ENCODE measurements at regions not wholly inside any gene's neighbourhood (a gene's known extent, or its start where the extent isn't known, plus 50 kb on each side); places are given as distances from the start of the nearest gene placed in this dataset.

DNA sequence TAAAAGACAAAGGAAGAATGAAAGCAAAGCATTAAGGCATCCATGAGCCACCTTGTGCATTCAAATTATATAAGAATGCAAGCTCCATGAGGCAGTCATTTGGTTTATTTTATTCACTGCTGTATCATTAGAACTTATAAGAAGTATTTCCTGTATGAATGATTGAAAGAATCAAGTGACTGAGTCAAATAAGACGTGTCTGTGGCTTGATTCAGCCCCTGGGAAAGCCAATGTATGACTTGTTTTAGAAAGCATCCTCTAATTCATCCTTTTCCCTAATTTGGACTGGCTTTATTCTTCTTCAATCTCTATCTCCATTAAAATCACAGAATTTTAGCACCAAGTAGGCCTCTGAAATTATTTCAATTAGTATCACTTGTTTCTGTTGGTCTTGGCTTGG is 461.1 kb downstream of the LPIN1 start:
- TF ChIP-seq, protein P1, sequence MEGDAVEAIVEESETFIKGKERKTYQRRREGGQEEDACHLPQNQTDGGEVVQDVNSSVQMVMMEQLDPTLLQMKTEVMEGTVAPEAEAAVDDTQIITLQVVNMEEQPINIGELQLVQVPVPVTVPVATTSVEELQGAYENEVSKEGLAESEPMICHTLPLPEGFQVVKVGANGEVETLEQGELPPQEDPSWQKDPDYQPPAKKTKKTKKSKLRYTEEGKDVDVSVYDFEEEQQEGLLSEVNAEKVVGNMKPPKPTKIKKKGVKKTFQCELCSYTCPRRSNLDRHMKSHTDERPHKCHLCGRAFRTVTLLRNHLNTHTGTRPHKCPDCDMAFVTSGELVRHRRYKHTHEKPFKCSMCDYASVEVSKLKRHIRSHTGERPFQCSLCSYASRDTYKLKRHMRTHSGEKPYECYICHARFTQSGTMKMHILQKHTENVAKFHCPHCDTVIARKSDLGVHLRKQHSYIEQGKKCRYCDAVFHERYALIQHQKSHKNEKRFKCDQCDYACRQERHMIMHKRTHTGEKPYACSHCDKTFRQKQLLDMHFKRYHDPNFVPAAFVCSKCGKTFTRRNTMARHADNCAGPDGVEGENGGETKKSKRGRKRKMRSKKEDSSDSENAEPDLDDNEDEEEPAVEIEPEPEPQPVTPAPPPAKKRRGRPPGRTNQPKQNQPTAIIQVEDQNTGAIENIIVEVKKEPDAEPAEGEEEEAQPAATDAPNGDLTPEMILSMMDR (IDR thresholded peaks at IDR 0.05): no peak
- TF ChIP-seq POLR2A (IDR thresholded peaks at IDR 0.05): no peak

All from Peyer's patch (tissue), 4 donors.